Vagina (tissue), 2 donors: ENCODE measurements at regions not wholly inside any gene's neighbourhood (a gene's known extent, or its start where the extent isn't known, plus 50 kb on each side); places are given as distances from the start of the nearest gene placed in this dataset.

Experiments
- DNase-seq, 2 donors: peaks; one replicate each; pipeline ENCODE4 v3.0.0-alpha.2; 2017; ENCODE audit errors: extremely low spot score in 2 of 2
- H3K27ac ChIP-seq: fragments of 200-600 bp; sonication (generic); one replicate; pipeline ENCODE4 v1.5.1; 2019
- H3K27me3 ChIP-seq: fragments of 200-600 bp; sonication (generic); one replicate; pipeline ENCODE4 v1.5.1; 2019
- H3K36me3 ChIP-seq, 2 donors: fragments of 200-600 bp; sonication (generic); one replicate each; pipeline ENCODE4 v1.5.1; 2017 to 2019
- H3K4me1 ChIP-seq: fragments of 200-600 bp; sonication (generic); one replicate; pipeline ENCODE4 v1.5.1; 2019
- H3K4me3 ChIP-seq, 2 donors: fragments of 200-600 bp; sonication (generic); 1 replicate in 1 of 2; 2 replicates in 1 of 2; pipeline ENCODE4 v1.5.1; 2016 to 2019
- H3K9me3 ChIP-seq: fragments of 200-600 bp; sonication (generic); one replicate; pipeline ENCODE4 v1.5.1; 2019
- POLR2A ChIP-seq, 2 donors: fragments of 450-650 bp; IDR thresholded peaks; one replicate each; pipeline ENCODE4 v1.6.1; 2017; ENCODE audit warnings: antibody characterized with exemption in 2 of 2, mild to moderate bottlenecking in 2 of 2, moderate library complexity in 2 of 2
- POLR2AphosphoS5 ChIP-seq, 2 donors: sonication (generic); formaldehyde crosslinking; IDR thresholded peaks; one replicate each; pipeline ENCODE4 v1.9.0; 2017; ENCODE audit warnings: antibody characterized with exemption in 2 of 2, mild to moderate bottlenecking in 2 of 2, low read depth in 1 of 2; ENCODE audit not compliant: insufficient read depth in 1 of 2
- intact Hi-C: fragments of 100-400 bp; cut with DNase I; formaldehyde crosslinking; loops from one replicate; pipeline ENCODE4 v1.15.1; 2023
- TF ChIP-seq, protein P1 (sequence below), 3 experiments: fragments of 450-650 bp in 2 of 3; fragments of 200-600 bp in 1 of 3; sonication (generic) in 1 of 3; IDR thresholded peaks; one replicate each; pipeline ENCODE4 v1.5.1; 2017 to 2019; ENCODE audit warnings: antibody characterized with exemption in 3 of 3, mild to moderate bottlenecking in 2 of 3, moderate library complexity in 2 of 3

GRCh38 chr13:85742355-85742754, 56.9 kb downstream of the SLITRK6 start:
- no peak for DNase-seq
- TF ChIP-seq POLR2AphosphoS5 (IDR thresholded peaks at IDR 0.05; ENCODE audit: insufficient read depth in 1 of 2, low read depth in 1 of 2) (no peak), POLR2A (IDR thresholded peaks at IDR 0.05) (no peak)
- TF ChIP-seq, protein P1, sequence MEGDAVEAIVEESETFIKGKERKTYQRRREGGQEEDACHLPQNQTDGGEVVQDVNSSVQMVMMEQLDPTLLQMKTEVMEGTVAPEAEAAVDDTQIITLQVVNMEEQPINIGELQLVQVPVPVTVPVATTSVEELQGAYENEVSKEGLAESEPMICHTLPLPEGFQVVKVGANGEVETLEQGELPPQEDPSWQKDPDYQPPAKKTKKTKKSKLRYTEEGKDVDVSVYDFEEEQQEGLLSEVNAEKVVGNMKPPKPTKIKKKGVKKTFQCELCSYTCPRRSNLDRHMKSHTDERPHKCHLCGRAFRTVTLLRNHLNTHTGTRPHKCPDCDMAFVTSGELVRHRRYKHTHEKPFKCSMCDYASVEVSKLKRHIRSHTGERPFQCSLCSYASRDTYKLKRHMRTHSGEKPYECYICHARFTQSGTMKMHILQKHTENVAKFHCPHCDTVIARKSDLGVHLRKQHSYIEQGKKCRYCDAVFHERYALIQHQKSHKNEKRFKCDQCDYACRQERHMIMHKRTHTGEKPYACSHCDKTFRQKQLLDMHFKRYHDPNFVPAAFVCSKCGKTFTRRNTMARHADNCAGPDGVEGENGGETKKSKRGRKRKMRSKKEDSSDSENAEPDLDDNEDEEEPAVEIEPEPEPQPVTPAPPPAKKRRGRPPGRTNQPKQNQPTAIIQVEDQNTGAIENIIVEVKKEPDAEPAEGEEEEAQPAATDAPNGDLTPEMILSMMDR (IDR thresholded peaks at IDR 0.05) = no peak
- Histone ChIP-seq H3K27me3 (no peaks in the 10 kb centered on the region), H3K36me3 (no peaks in the 10 kb centered on the region), H3K27ac (no peak overlapping the region), H3K4me3 (no peak overlapping the region), H3K9me3 (no peaks in the 10 kb centered on the region), H3K4me1 (no peaks in the 10 kb centered on the region)
- intact Hi-C loops = no loop called here

- no peaks in the 10 kb centered on the region for H3K9me3 ChIP-seq
- H3K4me1 ChIP-seq = no peaks in the 10 kb centered on the region
- H3K36me3 ChIP-seq = no peaks in the 10 kb centered on the region
- no peak overlapping the region for H3K4me3 ChIP-seq
- H3K27ac ChIP-seq = no peak overlapping the region
- DNase-seq = no peak
- intact Hi-C loops = no loop called here
- no peaks in the 10 kb centered on the region for H3K27me3 ChIP-seq
- TF ChIP-seq POLR2A (IDR thresholded peaks at IDR 0.05) (no peak), POLR2AphosphoS5 (IDR thresholded peaks at IDR 0.05; ENCODE audit: insufficient read depth in 1 of 2, low read depth in 1 of 2) (no peak)
- TF ChIP-seq, protein P1 (IDR thresholded peaks at IDR 0.05) = no peak
Observed at GRCh38 chr13:85741017-85741416, 58.2 kb downstream of the SLITRK6 start.

DNA sequence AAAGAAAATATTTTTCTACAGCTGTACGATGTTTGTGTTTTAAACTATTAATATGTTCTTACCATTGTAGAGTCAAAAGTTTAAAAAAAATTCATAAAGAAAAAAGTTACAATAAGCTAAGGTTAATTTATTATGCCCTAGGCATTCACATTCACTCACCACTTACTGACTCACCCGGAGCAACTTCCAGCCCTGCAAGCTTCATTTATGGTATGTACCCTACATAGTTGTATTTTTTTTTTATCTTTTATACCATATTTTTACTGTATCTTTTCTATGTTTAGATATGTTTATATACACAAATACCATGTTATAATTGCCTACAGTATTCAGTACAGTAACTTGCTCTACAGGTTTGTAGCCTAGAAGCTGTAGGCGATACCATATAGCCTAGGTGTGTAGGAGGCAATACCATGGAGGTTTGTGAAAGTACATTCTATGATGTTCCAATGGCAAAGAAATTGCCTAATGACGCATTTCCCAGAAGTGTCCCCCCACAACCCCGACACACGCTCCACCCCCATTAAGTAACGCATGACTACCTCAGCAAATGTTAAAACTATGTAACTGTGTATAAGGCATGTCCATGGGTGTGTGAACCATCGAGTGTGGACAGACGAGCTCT, 60.4 kb downstream of the SLITRK6 start:
- no peaks in the 10 kb centered on the region for H3K36me3 ChIP-seq
- H3K27me3 ChIP-seq = no peaks in the 10 kb centered on the region
- no peaks in the 10 kb centered on the region for H3K4me1 ChIP-seq
- no peak overlapping the region for H3K4me3 ChIP-seq
- DNase-seq = no peak
- no peak overlapping the region for H3K27ac ChIP-seq
- no peaks in the 10 kb centered on the region for H3K9me3 ChIP-seq
- intact Hi-C loops = no loop called here
- TF ChIP-seq POLR2AphosphoS5 (IDR thresholded peaks at IDR 0.05; ENCODE audit: insufficient read depth in 1 of 2, low read depth in 1 of 2) (no peak), POLR2A (IDR thresholded peaks at IDR 0.05) (no peak)
- TF ChIP-seq, protein P1 (IDR thresholded peaks at IDR 0.05) = no peak

- Histone ChIP-seq H3K27me3 (no peaks in the 10 kb centered on the region), H3K36me3 (no peaks in the 10 kb centered on the region), H3K4me1 (no peaks in the 10 kb centered on the region), H3K27ac (no peak overlapping the region), H3K9me3 (no peaks in the 10 kb centered on the region), H3K4me3 (no peak overlapping the region)
- intact Hi-C loops = no loop called here
- TF ChIP-seq POLR2AphosphoS5 (IDR thresholded peaks at IDR 0.05; ENCODE audit: insufficient read depth in 1 of 2, low read depth in 1 of 2) (no peak), POLR2A (IDR thresholded peaks at IDR 0.05) (no peak)
- TF ChIP-seq, protein P1 (IDR thresholded peaks at IDR 0.05) = no peak
- DNase-seq = no peak
Observed at GRCh38 chr13:85737952-85738351, 61.3 kb downstream of the SLITRK6 start.

- no peak for DNase-seq
- Histone ChIP-seq H3K36me3 (no peaks in the 10 kb centered on the region), H3K27ac (no peak overlapping the region), H3K4me3 (no peak overlapping the region), H3K27me3 (no peaks in the 10 kb centered on the region), H3K9me3 (no peaks in the 10 kb centered on the region), H3K4me1 (no peaks in the 10 kb centered on the region)
- intact Hi-C loops = no loop called here
- TF ChIP-seq, protein P1 (IDR thresholded peaks at IDR 0.05) = no peak
- TF ChIP-seq POLR2AphosphoS5 (IDR thresholded peaks at IDR 0.05; ENCODE audit: insufficient read depth in 1 of 2, low read depth in 1 of 2) (no peak), POLR2A (IDR thresholded peaks at IDR 0.05) (no peak)
Observed at GRCh38 chr13:85729296-85729695, 69.9 kb downstream of the SLITRK6 start.
